ENCODE measurements at regions not wholly inside any gene's neighbourhood (a gene's known extent, or its start where the extent isn't known, plus 50 kb on each side); places are given as distances from the start of the nearest gene placed in this dataset.

- TF ChIP-seq, protein P1, sequence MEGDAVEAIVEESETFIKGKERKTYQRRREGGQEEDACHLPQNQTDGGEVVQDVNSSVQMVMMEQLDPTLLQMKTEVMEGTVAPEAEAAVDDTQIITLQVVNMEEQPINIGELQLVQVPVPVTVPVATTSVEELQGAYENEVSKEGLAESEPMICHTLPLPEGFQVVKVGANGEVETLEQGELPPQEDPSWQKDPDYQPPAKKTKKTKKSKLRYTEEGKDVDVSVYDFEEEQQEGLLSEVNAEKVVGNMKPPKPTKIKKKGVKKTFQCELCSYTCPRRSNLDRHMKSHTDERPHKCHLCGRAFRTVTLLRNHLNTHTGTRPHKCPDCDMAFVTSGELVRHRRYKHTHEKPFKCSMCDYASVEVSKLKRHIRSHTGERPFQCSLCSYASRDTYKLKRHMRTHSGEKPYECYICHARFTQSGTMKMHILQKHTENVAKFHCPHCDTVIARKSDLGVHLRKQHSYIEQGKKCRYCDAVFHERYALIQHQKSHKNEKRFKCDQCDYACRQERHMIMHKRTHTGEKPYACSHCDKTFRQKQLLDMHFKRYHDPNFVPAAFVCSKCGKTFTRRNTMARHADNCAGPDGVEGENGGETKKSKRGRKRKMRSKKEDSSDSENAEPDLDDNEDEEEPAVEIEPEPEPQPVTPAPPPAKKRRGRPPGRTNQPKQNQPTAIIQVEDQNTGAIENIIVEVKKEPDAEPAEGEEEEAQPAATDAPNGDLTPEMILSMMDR (IDR thresholded peaks at IDR 0.05), result no peak
- TF ChIP-seq POLR2A (IDR thresholded peaks at IDR 0.05), result no peak
Observed at GRCh38 chr13:37442996-37443395, 155.6 kb downstream of the POSTN start.
